Endothelial cell of umbilical vein (primary cell): ENCODE measurements at regions not wholly inside any gene's neighbourhood (a gene's known extent, or its start where the extent isn't known, plus 50 kb on each side); places are given as distances from the start of the nearest gene placed in this dataset.

Experiments used
- BruUV-seq: library from RNA; stranded (reverse); fragments of 400-500 nt; replicated peaks from 2 replicates; lab custom pipeline; 2021; lab: Mats Ljungman, UMichigan
- CTCF ChIA-PET: fragments of 300-600, 350-600 bp; sonication (Branson Sonifier 250); formaldehyde crosslinking; loops from one replicate; lab custom pipeline; 2021; ENCODE audit warnings: antibody characterized with exemption, inconsistent platforms; lab: Charles Lee
- POLR2A ChIA-PET: fragments of 300-600, 350-600 bp; sonication (Branson Sonifier 250); formaldehyde crosslinking; loops from one replicate; lab custom pipeline; 2021; ENCODE audit warnings: antibody characterized with exemption, inconsistent platforms; lab: Charles Lee
- DNase-seq: peaks from one replicate; pipeline ENCODE4 v3.0.0-alpha.2; 2011; ENCODE audit warnings: low read depth, low spot score
- FAIRE-seq: peaks from 2 replicates; lab custom pipeline; 2011; peaks lifted over from hg19 to GRCh38; lab: Jason Lieb, UNC
- H2AFZ ChIP-seq: 2 replicates; pipeline ENCODE4 v1.6.0; 2012; ENCODE audit warnings: low read depth, low read length, control low read depth, inconsistent platforms
- H3K27ac ChIP-seq: 2 replicates; pipeline ENCODE4 v1.5.1; 2011; ENCODE audit warnings: low read depth, mild to moderate bottlenecking, control low read depth, low read length, moderate library complexity; ENCODE audit not compliant: insufficient read depth
- H3K27me3 ChIP-seq, 2 experiments: 2 replicates each; pipeline versions ENCODE4 v1.6.0 to v1.6.1; 2011; ENCODE audit warnings: low read length in 2 of 2, mixed read lengths in 1 of 2; ENCODE audit not compliant: control insufficient read depth in 2 of 2, insufficient read depth in 2 of 2
- H3K36me3 ChIP-seq, 2 experiments: 2 replicates in 1 of 2; 3 replicates in 1 of 2; pipeline ENCODE4 v1.5.1; 2011; ENCODE audit warnings: low read length in 2 of 2, mild to moderate bottlenecking in 1 of 2, moderate library complexity in 1 of 2; ENCODE audit not compliant: control insufficient read depth in 2 of 2, insufficient read depth in 2 of 2; ENCODE audit errors: extremely low read depth in 1 of 2
- H3K4me1 ChIP-seq: 3 replicates; pipeline ENCODE4 v1.5.1; 2011; ENCODE audit warnings: mild to moderate bottlenecking, low read length; ENCODE audit not compliant: control insufficient read depth, insufficient read depth; ENCODE audit errors: extremely low read depth
- H3K4me2 ChIP-seq: 2 replicates; pipeline ENCODE4 v1.6.1; 2011; ENCODE audit warnings: low read length, control low read depth, mixed read lengths; ENCODE audit not compliant: insufficient read depth
- H3K4me3 ChIP-seq, 3 experiments: fragments of 200-600 bp in 1 of 3; sonication (generic), shearing (Covaris generic) in 1 of 3; replicated peaks in 1 of 3; 2 replicates each; pipeline ENCODE4 v1.5.1; 2011 to 2016; ENCODE audit warnings: control low read depth in 3 of 3, low read length in 3 of 3, mild to moderate bottlenecking in 2 of 3, inconsistent platforms in 1 of 3, low read depth in 1 of 3, moderate library complexity in 1 of 3; ENCODE audit not compliant: insufficient read depth in 1 of 3
- H3K79me2 ChIP-seq: 2 replicates; pipeline ENCODE4 v1.6.0; 2012; ENCODE audit warnings: low read length, inconsistent platforms; ENCODE audit not compliant: control insufficient read depth, insufficient read depth
- H3K9ac ChIP-seq: replicated peaks from 2 replicates; pipeline ENCODE3; 2011; ENCODE audit warnings: low read length, control low read depth; ENCODE audit not compliant: insufficient read depth; ENCODE audit errors: extremely low read depth
- H3K9me1 ChIP-seq: replicated peaks from 3 replicates; pipeline ENCODE4 v1.6.0; 2011; ENCODE audit warnings: mild to moderate bottlenecking, low read length; ENCODE audit not compliant: control insufficient read depth, insufficient read depth; ENCODE audit errors: extremely low read depth
- H3K9me3 ChIP-seq: replicated peaks from 2 replicates; pipeline ENCODE4 v1.5.1; 2012; ENCODE audit warnings: low read length, inconsistent platforms; ENCODE audit not compliant: control insufficient read depth, insufficient read depth
- H4K20me1 ChIP-seq: replicated peaks from 2 replicates; pipeline ENCODE3; 2011; ENCODE audit warnings: mild to moderate bottlenecking, low read length; ENCODE audit not compliant: control insufficient read depth, insufficient read depth; ENCODE audit errors: extremely low read depth
- CTCF ChIP-seq, 2 donors: IDR thresholded peaks; 1 replicate in 1 of 2; 2 replicates in 1 of 2; pipeline ENCODE4 v1.5.1; 2011; ENCODE audit warnings: low read length in 2 of 2, mild to moderate bottlenecking in 2 of 2, moderate library complexity in 2 of 2, control low read depth in 1 of 2, inconsistent platforms in 1 of 2, low read depth in 1 of 2; ENCODE audit not compliant: insufficient read depth in 1 of 2; ENCODE audit errors: extremely low read depth in 1 of 2
- EZH2 ChIP-seq: IDR thresholded peaks from 2 replicates; pipeline ENCODE4 v1.6.1; 2012; ENCODE audit warnings: borderline replicate concordance, low read depth, mild to moderate bottlenecking, moderate library complexity, low read length, inconsistent platforms; ENCODE audit not compliant: severe bottlenecking
- FOS ChIP-seq: IDR thresholded peaks from 2 replicates; pipeline ENCODE4 v1.6.1; 2011; ENCODE audit warnings: mild to moderate bottlenecking, low read length, moderate library complexity, borderline replicate concordance; ENCODE audit not compliant: insufficient read depth
- GATA2 ChIP-seq: IDR thresholded peaks from 2 replicates; pipeline ENCODE4 v1.7.0; 2011; ENCODE audit warnings: low read depth, mild to moderate bottlenecking, moderate library complexity, mixed read lengths, low read length; ENCODE audit not compliant: insufficient read length, insufficient read depth
- JUN ChIP-seq: IDR thresholded peaks from 2 replicates; pipeline ENCODE4 v1.6.1; 2011; ENCODE audit warnings: borderline replicate concordance, low read depth; ENCODE audit not compliant: insufficient read length, insufficient read depth
- MAX ChIP-seq: IDR thresholded peaks from 2 replicates; pipeline ENCODE4 v1.6.1; 2011; ENCODE audit not compliant: insufficient read depth, insufficient read length
- MYC ChIP-seq: IDR thresholded peaks from one replicate; pipeline ENCODE4 v1.6.1; 2011; ENCODE audit warnings: mild to moderate bottlenecking, low read depth, low read length
- POLR2A ChIP-seq: IDR thresholded peaks from 2 replicates; pipeline ENCODE4 v1.6.1; 2012; ENCODE audit warnings: low read depth, mild to moderate bottlenecking, control low read depth, low read length
- POLR2AphosphoS5 ChIP-seq: IDR thresholded peaks from 2 replicates; pipeline ENCODE4 v1.6.1; 2012; ENCODE audit warnings: low read depth, mild to moderate bottlenecking, control low read depth, low read length, moderate library complexity; ENCODE audit not compliant: insufficient read depth
- dilution Hi-C: fragments of 300-500 bp; cut with MboI; formaldehyde crosslinking; loops from one replicate; pipeline ENCODE4 v1.15.0; 2019; ENCODE audit warnings: low sequenced_read_pairs; ENCODE audit not compliant: extremely low pct_ligation_motif_present
- intact Hi-C: fragments of 100-400 bp; cut with micrococcal nuclease; formaldehyde crosslinking; loops from one replicate; pipeline ENCODE4 v1.10.0; 2022

- H2AFZ ChIP-seq: no peak overlapping the region
- H3K4me2 ChIP-seq: no peak overlapping the region
- POLR2A ChIA-PET: no interaction called here
- no peak overlapping the region for H3K27ac ChIP-seq
- H3K36me3 ChIP-seq: no peaks in the 10 kb centered on the region
- H3K9me3 ChIP-seq: no peaks in the 10 kb centered on the region
- H3K27me3 ChIP-seq: no peaks in the 10 kb centered on the region
- H4K20me1 ChIP-seq: no peaks in the 10 kb centered on the region
- no peaks in the 10 kb centered on the region for H3K9me1 ChIP-seq
- CTCF ChIA-PET: interaction anchor here (1.8 kb wide), 1 partner anchor 9 kb away, joined by 7 read pairs; no protein-coding TSS in a partner anchor
- H3K4me1 ChIP-seq: no peaks in the 10 kb centered on the region
- intact Hi-C loops: no loop called here
- no peak overlapping the region for H3K9ac ChIP-seq
- FAIRE-seq (no peak), DNase-seq (no peak)
- no peaks in the 10 kb centered on the region for H3K79me2 ChIP-seq
- BruUV-seq: no TSS peak
- dilution Hi-C loops: no loop called here
- TF ChIP-seq POLR2A: no peak
- no peak overlapping the region for H3K4me3 ChIP-seq
Measured at GRCh38 chr5:98519571-98519970, 253.9 kb upstream of the RGMB start.

DNA sequence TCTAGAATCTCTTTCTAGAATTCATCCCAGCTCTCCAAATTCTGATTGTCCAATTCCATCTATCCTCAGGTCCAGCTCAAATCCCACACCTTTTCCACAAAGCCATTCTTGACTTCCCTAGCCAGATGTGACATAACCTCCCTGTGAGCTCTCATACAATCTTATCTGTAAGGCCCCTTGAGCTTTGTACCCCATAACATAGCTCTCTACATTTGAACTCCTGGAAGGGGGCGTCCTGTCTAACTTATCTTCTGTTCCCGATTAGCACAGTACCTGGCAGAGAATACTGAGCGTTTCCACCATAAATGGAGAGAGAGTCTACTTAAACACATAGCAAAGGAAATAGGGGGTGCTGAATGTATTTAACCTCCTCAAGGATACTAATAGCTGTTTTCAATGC lies 251.6 kb upstream of the RGMB start:
- no peak overlapping the region for H3K9ac ChIP-seq
- FAIRE-seq: no peak

More for the DNA sequence above, 251.6 kb upstream of the RGMB start:
- H3K27ac ChIP-seq: no peak overlapping the region
- no peak overlapping the region for H3K4me2 ChIP-seq
- H3K4me3 ChIP-seq: no peak overlapping the region
- CTCF ChIA-PET: interaction anchor here (1.7 kb wide), 1 partner anchor 11 kb away, joined by 7 read pairs; no protein-coding TSS in a partner anchor
- H3K9me3 ChIP-seq: no peaks in the 10 kb centered on the region
- H3K79me2 ChIP-seq: no peaks in the 10 kb centered on the region
- intact Hi-C loops: no loop called here
- no peak overlapping the region for H2AFZ ChIP-seq
- no peaks in the 10 kb centered on the region for H3K4me1 ChIP-seq
- H3K36me3 ChIP-seq: no peaks in the 10 kb centered on the region
- H4K20me1 ChIP-seq: no peaks in the 10 kb centered on the region
- no TSS peak for BruUV-seq
- POLR2A ChIA-PET: no interaction called here
- dilution Hi-C loops: no loop called here
- DNase-seq: no peak
- TF ChIP-seq EZH2 (no peak), MAX (no peak), POLR2A (no peak), MYC (no peak), FOS (no peak), CTCF (IDR thresholded peaks at IDR 0.05; ENCODE audit: extremely low read depth in 1 of 2, insufficient read depth in 1 of 2, low read depth in 1 of 2, low read length in 2 of 2) (no peak), GATA2 (no peak), POLR2AphosphoS5 (no peak), JUN (no peak)
- H3K27me3 ChIP-seq: no peaks in the 10 kb centered on the region
- no peaks in the 10 kb centered on the region for H3K9me1 ChIP-seq
